DOHH2 (cell line): ENCODE measurements at regions not wholly inside any gene's neighbourhood (a gene's known extent, or its start where the extent isn't known, plus 50 kb on each side); places are given as distances from the start of the nearest gene placed in this dataset.

ENCODE experiments used
- H3F3A ChIP-seq: fragments of 200-600 bp; sonication (generic), shearing (Covaris generic); 2 replicates; pipeline ENCODE4 v1.6.0; 2016; ENCODE audit warnings: antibody characterized with exemption, mild to moderate bottlenecking; ENCODE audit not compliant: control insufficient read depth, insufficient read depth
- H3K27ac ChIP-seq: fragments of 200-600 bp; sonication (generic); 2 replicates; pipeline ENCODE4 v1.5.1; 2014; ENCODE audit warnings: low read depth, mild to moderate bottlenecking, low read length, moderate library complexity
- H3K27me3 ChIP-seq: fragments of 200-600 bp; sonication (generic); 2 replicates; pipeline ENCODE4 v1.6.1; 2014; ENCODE audit warnings: mild to moderate bottlenecking, low read length, mixed read lengths; ENCODE audit not compliant: control insufficient read depth
- H3K36me3 ChIP-seq: fragments of 200-600 bp; sonication (generic); 2 replicates; pipeline ENCODE4 v1.6.1; 2014; ENCODE audit warnings: mild to moderate bottlenecking, low read length, moderate library complexity, mixed read lengths; ENCODE audit not compliant: control insufficient read depth
- H3K4me1 ChIP-seq: fragments of 200-600 bp; sonication (generic); 2 replicates; pipeline ENCODE4 v1.6.1; 2014; ENCODE audit warnings: mild to moderate bottlenecking, low read length, mixed read lengths; ENCODE audit not compliant: control insufficient read depth
- H3K4me2 ChIP-seq: fragments of 200-600 bp; sonication (generic); 2 replicates; pipeline ENCODE4 v1.6.0; 2014; ENCODE audit warnings: mild to moderate bottlenecking, low read length, moderate library complexity
- H3K4me3 ChIP-seq: fragments of 200-600 bp; sonication (generic); 2 replicates; pipeline ENCODE4 v1.5.1; 2014; ENCODE audit warnings: mild to moderate bottlenecking, low read length, mixed read lengths
- H3K79me2 ChIP-seq: fragments of 200-600 bp; sonication (generic); 2 replicates; pipeline ENCODE4 v1.6.1; 2014; ENCODE audit warnings: mild to moderate bottlenecking, low read length, mixed read lengths; ENCODE audit not compliant: control insufficient read depth
- H3K9me2 ChIP-seq: fragments of 200-600 bp; sonication (generic); replicated peaks from 2 replicates; pipeline ENCODE4 v1.6.1; 2014; ENCODE audit warnings: mild to moderate bottlenecking, low read length, mixed read lengths; ENCODE audit not compliant: control insufficient read depth
- H3K9me3 ChIP-seq: fragments of 200-600 bp; sonication (generic); 2 replicates; pipeline ENCODE4 v1.6.1; 2014; ENCODE audit warnings: antibody characterized with exemption, low read length, mixed read lengths; ENCODE audit not compliant: control insufficient read depth, insufficient read depth
- H4K20me1 ChIP-seq: fragments of 200-600 bp; sonication (generic); 2 replicates; pipeline ENCODE4 v1.6.0; 2014; ENCODE audit warnings: low read depth, mild to moderate bottlenecking, antibody characterized with exemption, low read length, moderate library complexity; ENCODE audit not compliant: control insufficient read depth, insufficient read depth
- EZH2phosphoT487 ChIP-seq: fragments of 200-600 bp; sonication (generic); IDR thresholded peaks from 2 replicates; pipeline ENCODE4 v1.6.1; 2017; ENCODE audit warnings: borderline replicate concordance, mild to moderate bottlenecking, antibody characterized with exemption, low read length, moderate library complexity, mixed read lengths
- TF ChIP-seq, protein P1 (sequence below): fragments of 200-600 bp; sonication (generic); IDR thresholded peaks from one replicate; pipeline ENCODE4 v1.5.1; 2014; ENCODE audit warnings: antibody characterized with exemption, mild to moderate bottlenecking, low read depth, low read length; ENCODE audit not compliant: poor library complexity, severe bottlenecking

DNA sequence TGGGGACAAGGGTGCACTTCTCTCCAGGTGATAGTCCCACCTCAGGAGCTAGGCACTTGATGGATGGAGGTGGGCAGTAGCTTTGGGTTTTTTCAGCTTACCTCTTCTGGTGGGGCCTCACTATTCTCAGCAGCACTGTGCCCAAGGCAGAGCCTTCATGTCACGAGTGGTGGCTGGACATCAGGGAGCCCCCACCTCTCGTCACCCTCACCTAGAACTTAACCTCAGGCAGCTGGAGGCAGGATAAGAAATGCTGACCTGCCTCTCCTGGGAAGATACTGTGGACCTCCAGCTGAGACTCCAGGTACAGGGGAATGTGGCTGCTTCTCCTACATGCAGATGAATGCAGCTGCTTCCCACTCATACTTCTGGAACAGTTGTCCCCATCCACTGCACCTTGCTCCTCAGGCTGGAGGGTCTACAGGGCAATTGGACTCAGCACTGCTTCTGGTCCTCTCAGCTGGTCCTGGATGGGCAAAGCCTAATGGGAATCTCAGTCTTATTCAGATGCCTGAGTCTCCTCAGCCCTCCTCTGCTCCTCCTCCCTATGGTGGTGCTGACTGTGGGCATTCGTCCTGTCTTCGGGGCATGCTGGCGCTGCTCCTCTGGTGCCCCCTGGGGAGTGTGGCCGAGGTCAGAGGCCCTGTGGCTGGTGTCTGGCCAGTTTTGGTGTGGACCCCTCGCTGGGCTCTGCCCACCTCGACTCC lies 129.9 kb downstream of the KLF13 start:
- H3K79me2 ChIP-seq, result no peaks in the 10 kb centered on the region
- peak overlapping the region; percentile 18; the same call in 1 of the 2 replicates for H3K4me3 ChIP-seq
- no peaks in the 10 kb centered on the region for H3K9me3 ChIP-seq
- H3K4me2 ChIP-seq, result peak overlapping the region; percentile 86; the same call in 1 of the 2 replicates
- no peaks in the 10 kb centered on the region for H3K9me2 ChIP-seq
- H3K27ac ChIP-seq, result no peak overlapping the region
- no peaks in the 10 kb centered on the region for H4K20me1 ChIP-seq
- peaks cover 91% of the 10 kb centered on the region for H3K4me1 ChIP-seq
- H3K27me3 ChIP-seq, result no peaks in the 10 kb centered on the region
- H3F3A ChIP-seq, result peaks cover 30% of the 10 kb centered on the region
- TF ChIP-seq EZH2phosphoT487, result no peak
- TF ChIP-seq, protein P1, sequence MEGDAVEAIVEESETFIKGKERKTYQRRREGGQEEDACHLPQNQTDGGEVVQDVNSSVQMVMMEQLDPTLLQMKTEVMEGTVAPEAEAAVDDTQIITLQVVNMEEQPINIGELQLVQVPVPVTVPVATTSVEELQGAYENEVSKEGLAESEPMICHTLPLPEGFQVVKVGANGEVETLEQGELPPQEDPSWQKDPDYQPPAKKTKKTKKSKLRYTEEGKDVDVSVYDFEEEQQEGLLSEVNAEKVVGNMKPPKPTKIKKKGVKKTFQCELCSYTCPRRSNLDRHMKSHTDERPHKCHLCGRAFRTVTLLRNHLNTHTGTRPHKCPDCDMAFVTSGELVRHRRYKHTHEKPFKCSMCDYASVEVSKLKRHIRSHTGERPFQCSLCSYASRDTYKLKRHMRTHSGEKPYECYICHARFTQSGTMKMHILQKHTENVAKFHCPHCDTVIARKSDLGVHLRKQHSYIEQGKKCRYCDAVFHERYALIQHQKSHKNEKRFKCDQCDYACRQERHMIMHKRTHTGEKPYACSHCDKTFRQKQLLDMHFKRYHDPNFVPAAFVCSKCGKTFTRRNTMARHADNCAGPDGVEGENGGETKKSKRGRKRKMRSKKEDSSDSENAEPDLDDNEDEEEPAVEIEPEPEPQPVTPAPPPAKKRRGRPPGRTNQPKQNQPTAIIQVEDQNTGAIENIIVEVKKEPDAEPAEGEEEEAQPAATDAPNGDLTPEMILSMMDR, result no peak
- H3K36me3 ChIP-seq, result no peaks in the 10 kb centered on the region

- no peaks in the 10 kb centered on the region for H3K9me3 ChIP-seq
- H3K4me2 ChIP-seq, result peak overlapping the region; percentile 86
- no peaks in the 10 kb centered on the region for H3K36me3 ChIP-seq
- H3K79me2 ChIP-seq, result no peaks in the 10 kb centered on the region
- H4K20me1 ChIP-seq, result no peaks in the 10 kb centered on the region
- 0 out of 2 replicates have a peak overlapping the region, but pooled peaks have one; percentile 70 for H3K4me3 ChIP-seq
- TF ChIP-seq, protein P1, result no peak
- no peak for TF ChIP-seq EZH2phosphoT487
- peaks cover 93% of the 10 kb centered on the region for H3K4me1 ChIP-seq
- peak overlapping the region; percentile 91 for H3K27ac ChIP-seq
- H3K27me3 ChIP-seq, result no peaks in the 10 kb centered on the region
- peaks cover 23% of the 10 kb centered on the region for H3F3A ChIP-seq
- H3K9me2 ChIP-seq, result no peaks in the 10 kb centered on the region
Observed at GRCh38 chr15:31457161-31457560, 130.5 kb downstream of the KLF13 start.

- peak overlapping the region; percentile 91 for H3K27ac ChIP-seq
- H3K4me1 ChIP-seq, result peaks cover 94% of the 10 kb centered on the region
Observed at GRCh38 chr15:31457631-31458526, 131.2 kb downstream of the KLF13 start.

More at GRCh38 chr15:31457631-31458526, 131.2 kb downstream of the KLF13 start:
- no peaks in the 10 kb centered on the region for H3K27me3 ChIP-seq
- H3F3A ChIP-seq, result peaks cover 22% of the 10 kb centered on the region
- TF ChIP-seq, protein P1, result no peak
- no peak for TF ChIP-seq EZH2phosphoT487
- H3K36me3 ChIP-seq, result no peaks in the 10 kb centered on the region
- H3K4me3 ChIP-seq, result peak overlapping the region; percentile 70
- no peaks in the 10 kb centered on the region for H3K79me2 ChIP-seq
- H3K4me2 ChIP-seq, result peak overlapping the region; percentile 86
- H3K9me2 ChIP-seq, result no peaks in the 10 kb centered on the region
- H3K9me3 ChIP-seq, result no peaks in the 10 kb centered on the region
- H4K20me1 ChIP-seq, result no peaks in the 10 kb centered on the region
